Activated CD4-positive, alpha-beta T cell treated with anti-CD3 and anti-CD28 coated beads, Interleukin-2, amount 10 ng/mL, durations not matched to agents 7 days and 5 days (primary cell): ENCODE measurements at regions not wholly inside any gene's neighbourhood (a gene's known extent, or its start where the extent isn't known, plus 50 kb on each side); places are given as distances from the start of the nearest gene placed in this dataset.
A peak's percentile ranks its signal among the peaks of the same experiment; 100 is the strongest.

Experiments
- CTCF ChIA-PET: fragments of 350-600 bp; sonication (Branson Sonifier 250); formaldehyde crosslinking; loops from one replicate; lab custom pipeline; 2021; ENCODE audit warnings: antibody characterized with exemption; lab: Charles Lee
- POLR2A ChIA-PET: fragments of 350-600 bp; sonication (Branson Sonifier 250); formaldehyde crosslinking; loops from one replicate; lab custom pipeline; 2021; ENCODE audit warnings: antibody characterized with exemption; lab: Charles Lee
- DNase-seq: peaks from one replicate; pipeline ENCODE4 v3.0.0-alpha.2; 2020
- H3K27ac Mint-ChIP-seq: one replicate; pipeline ENCODE4 v1.8.0; 2021; ENCODE audit warnings: mild to moderate bottlenecking, moderate library complexity, mixed read lengths
- H3K27me3 Mint-ChIP-seq: one replicate; pipeline ENCODE4 v1.8.0; 2021; ENCODE audit warnings: mixed read lengths
- H3K36me3 Mint-ChIP-seq: one replicate; pipeline ENCODE4 v1.8.0; 2021; ENCODE audit warnings: low read depth, mixed read lengths
- H3K4me1 Mint-ChIP-seq: one replicate; pipeline ENCODE4 v1.8.0; 2021; ENCODE audit warnings: mixed read lengths
- H3K4me3 Mint-ChIP-seq: one replicate; pipeline ENCODE4 v1.8.0; 2021; ENCODE audit warnings: mild to moderate bottlenecking, moderate library complexity, mixed read lengths
- H3K9me3 Mint-ChIP-seq: one replicate; pipeline ENCODE4 v1.8.0; 2021; ENCODE audit warnings: mixed read lengths

- POLR2A ChIA-PET: no interaction called here
- DNase-seq: peak; percentile 75
- H3K9me3 Mint-ChIP-seq: peaks cover 2% of the 10 kb centered on the region
- H3K27ac Mint-ChIP-seq: no peak overlapping the region
- CTCF ChIA-PET: interaction anchor here (0.7 to 5.8 kb wide), 12 partner anchors 10 to 227 kb away, joined by 3 to 31 read pairs (median 4); partner anchors contain the start of gene KSR1
- H3K4me1 Mint-ChIP-seq: peaks cover 2% of the 10 kb centered on the region
- H3K4me3 Mint-ChIP-seq: no peak overlapping the region
- H3K36me3 Mint-ChIP-seq: no peaks in the 10 kb centered on the region
- H3K27me3 Mint-ChIP-seq: peaks cover 24% of the 10 kb centered on the region
Measured at GRCh38 chr17:27381007-27381501, 75.2 kb upstream of the KSR1 start.

GRCh38 chr17:27382025-27382424 is 74.2 kb upstream of the KSR1 start:
- H3K4me3 Mint-ChIP-seq: no peak overlapping the region
- peaks cover 2% of the 10 kb centered on the region for H3K4me1 Mint-ChIP-seq
- H3K36me3 Mint-ChIP-seq: no peaks in the 10 kb centered on the region
- ChIA-PET CTCF (interaction anchor here (0.6 to 5.8 kb wide), 10 partner anchors 9 to 219 kb away, joined by 3 to 31 read pairs (median 4); no protein-coding TSS in a partner anchor), POLR2A (no interaction called here)
- no peak overlapping the region for H3K27ac Mint-ChIP-seq
- no peak for DNase-seq
- peaks cover 1% of the 10 kb centered on the region for H3K9me3 Mint-ChIP-seq
- peaks cover 24% of the 10 kb centered on the region for H3K27me3 Mint-ChIP-seq

- H3K4me3 Mint-ChIP-seq: no peak overlapping the region
- ChIA-PET POLR2A (interaction anchor here (1.2 kb wide), 1 partner anchor 24 kb away, joined by 3 read pairs; no protein-coding TSS in a partner anchor), CTCF (interaction anchor here (1.7 kb wide), 1 partner anchor 18 kb away, joined by 4 read pairs; no protein-coding TSS in a partner anchor)
- no peak overlapping the region for H3K27ac Mint-ChIP-seq
- DNase-seq: no peak
- H3K36me3 Mint-ChIP-seq: no peaks in the 10 kb centered on the region
- no peaks in the 10 kb centered on the region for H3K9me3 Mint-ChIP-seq
- H3K4me1 Mint-ChIP-seq: peaks cover 18% of the 10 kb centered on the region
- peaks cover 15% of the 10 kb centered on the region for H3K27me3 Mint-ChIP-seq
Measured at GRCh38 chr17:27384261-27384701, 72.0 kb upstream of the KSR1 start.

- ChIA-PET POLR2A (interaction anchor here (1.2 kb wide), 1 partner anchor 23 kb away, joined by 3 read pairs; no protein-coding TSS in a partner anchor), CTCF (interaction anchor here (1.6 to 1.7 kb wide), 2 partner anchors 11 to 19 kb away, joined by 3 to 4 read pairs; no protein-coding TSS in a partner anchor)
- no peak overlapping the region for H3K4me3 Mint-ChIP-seq
- H3K27me3 Mint-ChIP-seq: peaks cover 10% of the 10 kb centered on the region
- no peaks in the 10 kb centered on the region for H3K9me3 Mint-ChIP-seq
- H3K27ac Mint-ChIP-seq: no peak overlapping the region
- no peaks in the 10 kb centered on the region for H3K36me3 Mint-ChIP-seq
- H3K4me1 Mint-ChIP-seq: peaks cover 23% of the 10 kb centered on the region
- DNase-seq: no peak
Measured at GRCh38 chr17:27384726-27385125, 71.5 kb upstream of the KSR1 start.

GRCh38 chr17:27385626-27386025 is 70.6 kb upstream of the KSR1 start:
- H3K4me3 Mint-ChIP-seq: no peak overlapping the region
- H3K9me3 Mint-ChIP-seq: no peaks in the 10 kb centered on the region
- H3K27me3 Mint-ChIP-seq: peaks cover 5% of the 10 kb centered on the region
- no peak for DNase-seq
- H3K4me1 Mint-ChIP-seq: peaks cover 24% of the 10 kb centered on the region
- H3K27ac Mint-ChIP-seq: no peak overlapping the region
- POLR2A ChIA-PET: no interaction called here
- CTCF ChIA-PET: interaction anchor here (0.7 to 1.7 kb wide), 3 partner anchors 10 to 214 kb away, joined by 3 to 4 read pairs (median 3); no protein-coding TSS in a partner anchor
- no peaks in the 10 kb centered on the region for H3K36me3 Mint-ChIP-seq

- no peaks in the 10 kb centered on the region for H3K9me3 Mint-ChIP-seq
- no peaks in the 10 kb centered on the region for H3K36me3 Mint-ChIP-seq
- no peak for DNase-seq
- CTCF ChIA-PET: interaction anchor here (0.7 to 1.6 kb wide), 2 partner anchors 10 to 214 kb away, joined by 3 read pairs; no protein-coding TSS in a partner anchor
- peaks cover 3% of the 10 kb centered on the region for H3K27me3 Mint-ChIP-seq
- H3K27ac Mint-ChIP-seq: no peak overlapping the region
- H3K4me1 Mint-ChIP-seq: peaks cover 22% of the 10 kb centered on the region
- POLR2A ChIA-PET: no interaction called here
- H3K4me3 Mint-ChIP-seq: no peak overlapping the region
Measured at GRCh38 chr17:27386206-27387075, 69.8 kb upstream of the KSR1 start.

- no peak overlapping the region for H3K4me3 Mint-ChIP-seq
- CTCF ChIA-PET: interaction anchor here (0.6 kb wide), 1 partner anchor 13 kb away, joined by 4 read pairs; no protein-coding TSS in a partner anchor
Measured at GRCh38 chr17:27389542-27390140, 66.6 kb upstream of the KSR1 start.

GRCh38 chr17:27390540-27390939 is 65.7 kb upstream of the KSR1 start:
- no peak overlapping the region for H3K4me3 Mint-ChIP-seq
- H3K27me3 Mint-ChIP-seq: peaks cover 32% of the 10 kb centered on the region
- CTCF ChIA-PET: interaction anchor here (0.8 to 1.9 kb wide), 2 partner anchors 9 to 10 kb away, joined by 3 to 6 read pairs; no protein-coding TSS in a partner anchor

More at GRCh38 chr17:27389542-27390140, 66.6 kb upstream of the KSR1 start:
- POLR2A ChIA-PET: no interaction called here
- Mint-ChIP-seq H3K36me3 (no peaks in the 10 kb centered on the region), H3K27ac (peak overlapping the region; percentile 44), H3K9me3 (no peaks in the 10 kb centered on the region), H3K4me1 (peaks cover 22% of the 10 kb centered on the region), H3K27me3 (peaks cover 25% of the 10 kb centered on the region)
- no peak for DNase-seq

GRCh38 chr17:27391427-27391826 is 64.8 kb upstream of the KSR1 start:
- Mint-ChIP-seq H3K4me3 (no peak overlapping the region), H3K27ac (no peak overlapping the region), H3K9me3 (no peaks in the 10 kb centered on the region), H3K36me3 (no peaks in the 10 kb centered on the region), H3K4me1 (peaks cover 22% of the 10 kb centered on the region), H3K27me3 (peaks cover 36% of the 10 kb centered on the region)
- CTCF ChIA-PET: interaction anchor here (1.9 kb wide), 1 partner anchor 10 kb away, joined by 6 read pairs; no protein-coding TSS in a partner anchor
- POLR2A ChIA-PET: no interaction called here
- no peak for DNase-seq

More at GRCh38 chr17:27390540-27390939, 65.7 kb upstream of the KSR1 start:
- H3K4me1 Mint-ChIP-seq: peaks cover 22% of the 10 kb centered on the region
- H3K27ac Mint-ChIP-seq: no peak overlapping the region
- POLR2A ChIA-PET: no interaction called here
- DNase-seq: no peak
- no peaks in the 10 kb centered on the region for H3K9me3 Mint-ChIP-seq
- no peaks in the 10 kb centered on the region for H3K36me3 Mint-ChIP-seq

- CTCF ChIA-PET: interaction anchor here (1.0 kb wide), 1 partner anchor 11 kb away, joined by 3 read pairs; no protein-coding TSS in a partner anchor
- H3K36me3 Mint-ChIP-seq: no peaks in the 10 kb centered on the region
- peaks cover 42% of the 10 kb centered on the region for H3K27me3 Mint-ChIP-seq
- H3K9me3 Mint-ChIP-seq: no peaks in the 10 kb centered on the region
- H3K4me3 Mint-ChIP-seq: no peak overlapping the region
- no peak for DNase-seq
- POLR2A ChIA-PET: no interaction called here
- H3K27ac Mint-ChIP-seq: no peak overlapping the region
- H3K4me1 Mint-ChIP-seq: no peaks in the 10 kb centered on the region
Measured at GRCh38 chr17:27396045-27396444, 60.2 kb upstream of the KSR1 start.

GRCh38 chr17:27396941-27397340 is 59.3 kb upstream of the KSR1 start:
- no peaks in the 10 kb centered on the region for H3K36me3 Mint-ChIP-seq
- CTCF ChIA-PET: no interaction called here

GRCh38 chr17:27398691-27399090 is 57.6 kb upstream of the KSR1 start:
- H3K36me3 Mint-ChIP-seq: no peaks in the 10 kb centered on the region
- peaks cover 27% of the 10 kb centered on the region for H3K27me3 Mint-ChIP-seq
- DNase-seq: no peak
- H3K27ac Mint-ChIP-seq: no peak overlapping the region
- H3K4me3 Mint-ChIP-seq: no peak overlapping the region
- no peaks in the 10 kb centered on the region for H3K4me1 Mint-ChIP-seq
- POLR2A ChIA-PET: no interaction called here
- CTCF ChIA-PET: no interaction called here
- no peaks in the 10 kb centered on the region for H3K9me3 Mint-ChIP-seq

More at GRCh38 chr17:27396941-27397340, 59.3 kb upstream of the KSR1 start:
- Mint-ChIP-seq H3K4me1 (no peaks in the 10 kb centered on the region), H3K9me3 (no peaks in the 10 kb centered on the region), H3K27ac (no peak overlapping the region), H3K27me3 (peaks cover 37% of the 10 kb centered on the region), H3K4me3 (no peak overlapping the region)
- DNase-seq: no peak
- POLR2A ChIA-PET: no interaction called here
